Transverse colon (tissue), 4 donors: ENCODE measurements at regions not wholly inside any gene's neighbourhood (a gene's known extent, or its start where the extent isn't known, plus 50 kb on each side); places are given as distances from the start of the nearest gene placed in this dataset.

Experiments
- DNase-seq: peaks from one replicate; pipeline ENCODE4 v3.0.0-alpha.2; 2019
- H3K27ac ChIP-seq, 4 donors: fragments of 200-600 bp; sonication (generic); 2 replicates each; pipeline ENCODE4 v1.5.1; 2016 to 2018; ENCODE audit warnings: inconsistent platforms in 4 of 4
- H3K27me3 ChIP-seq: fragments of 200-600 bp; sonication (generic); 2 replicates; pipeline ENCODE4 v1.5.1; 2017; ENCODE audit warnings: inconsistent platforms
- H3K36me3 ChIP-seq, 4 donors: fragments of 200-600 bp; sonication (generic); 2 replicates each; pipeline ENCODE4 v1.5.1; 2017 to 2019; ENCODE audit warnings: inconsistent platforms in 4 of 4
- H3K4me1 ChIP-seq, 4 donors: fragments of 200-600 bp; sonication (generic); 2 replicates each; pipeline ENCODE4 v1.5.1; 2017 to 2020; ENCODE audit warnings: inconsistent platforms in 4 of 4
- H3K4me3 ChIP-seq, 4 donors: fragments of 200-600 bp; sonication (generic); 1 replicate in 1 of 4; 2 replicates in 3 of 4; pipeline versions ENCODE4 v1.5.1 to v1.6.1; 2017 to 2019; ENCODE audit warnings: inconsistent platforms in 4 of 4
- H3K9me3 ChIP-seq, 2 donors: fragments of 200-600 bp; sonication (generic); 2 replicates each; pipeline ENCODE4 v1.5.1; 2017 to 2019; ENCODE audit warnings: inconsistent platforms in 2 of 2
- CTCF ChIP-seq, 5 experiments: fragments of 200-600 bp in 3 of 5; fragments of 450-650 bp in 2 of 5; sonication (generic) in 3 of 5; IDR thresholded peaks; 1 replicate in 2 of 5; 2 replicates in 3 of 5; pipeline ENCODE4 v1.5.1; 2016 to 2017; ENCODE audit warnings: antibody characterized with exemption in 5 of 5, inconsistent platforms in 3 of 5, mild to moderate bottlenecking in 2 of 5, moderate library complexity in 1 of 5
- EP300 ChIP-seq: sonication (generic); formaldehyde crosslinking; IDR thresholded peaks from one replicate; pipeline ENCODE4 v1.6.1; 2017; ENCODE audit warnings: antibody characterized with exemption, low read depth
- POLR2A ChIP-seq: fragments of 450-650 bp; IDR thresholded peaks from one replicate; pipeline ENCODE4 v1.6.1; 2016; ENCODE audit warnings: antibody characterized with exemption, mild to moderate bottlenecking, moderate library complexity
- POLR2AphosphoS5 ChIP-seq, 3 donors: sonication (generic); formaldehyde crosslinking; IDR thresholded peaks; one replicate each; pipeline ENCODE4 v1.6.1; 2016; ENCODE audit warnings: antibody characterized with exemption in 3 of 3
- WGBS, 2 donors: methylation state at CpG; one replicate each; pipeline ENCODE4 v1.1.5; 2018; ENCODE audit warnings: low coverage in 1 of 2; 5-methylcytosine and 5-hydroxymethylcytosine counted together
- in situ Hi-C, 4 donors: fragments of 200-750 bp; cut with MboI; loops; one replicate each; pipeline versions ENCODE4 v1.15.0 to v1.15.1; 2017; ENCODE audit warnings: low sequenced_read_pairs in 3 of 4, low pct_ligation_motif_present in 1 of 4, low pct_unique_long_range_greater_than_20kb in 1 of 4
- intact Hi-C: fragments of 100-400 bp; cut with DNase I; formaldehyde crosslinking; loops from one replicate; pipeline ENCODE4 v1.15.1; 2023; ENCODE audit warnings: low total_unique reads

- H3K4me1 ChIP-seq, result no peaks in the 10 kb centered on the region
- TF ChIP-seq CTCF (IDR thresholded peaks at IDR 0.05), result no peak
- H3K4me3 ChIP-seq, result no peak overlapping the region
- DNase-seq, result no peak
- H3K27ac ChIP-seq, result no peak overlapping the region
- H3K27me3 ChIP-seq, result no peaks in the 10 kb centered on the region
- in situ Hi-C loops (loop anchor here in 1 of 4 donors (25.0 kb wide), 1 partner anchor 91 kb away; no protein-coding TSS in a partner anchor), intact Hi-C loops (no loop called here)
- WGBS, 2 donors, result 79 to 88% methylated on average over 1 of the region's 1 CpG
- H3K9me3 ChIP-seq, result no peaks in the 10 kb centered on the region
- H3K36me3 ChIP-seq, result no peaks in the 10 kb centered on the region
Observed at GRCh38 chr18:56121669-56122068, 516.7 kb downstream of the TXNL1 start.

- H3K27ac ChIP-seq, result no peak overlapping the region
- no peak for TF ChIP-seq EP300
- no peak for TF ChIP-seq CTCF (IDR thresholded peaks at IDR 0.05)
- TF ChIP-seq POLR2AphosphoS5 (IDR thresholded peaks at IDR 0.05), result no peak
- no peak for TF ChIP-seq POLR2A
Observed at GRCh38 chr18:56120782-56121181, 517.6 kb downstream of the TXNL1 start.

GRCh38 chr18:56119681-56120080 is 518.7 kb downstream of the TXNL1 start:
- Histone ChIP-seq H3K4me1 (no peaks in the 10 kb centered on the region), H3K36me3 (no peaks in the 10 kb centered on the region), H3K27me3 (no peaks in the 10 kb centered on the region), H3K4me3 (no peak overlapping the region), H3K27ac (no peak overlapping the region), H3K9me3 (no peaks in the 10 kb centered on the region)
- no peak for DNase-seq
- intact Hi-C loops (no loop called here), in situ Hi-C loops (loop anchor here in 1 of 4 donors (25.0 kb wide), 1 partner anchor 93 kb away; no protein-coding TSS in a partner anchor)
- 60 to 74% methylated on average over 1 to 4 of the region's 4 CpGs for WGBS, 2 donors
- TF ChIP-seq EP300 (no peak), POLR2AphosphoS5 (IDR thresholded peaks at IDR 0.05) (no peak), POLR2A (no peak), CTCF (IDR thresholded peaks at IDR 0.05) (no peak)

More at GRCh38 chr18:56120782-56121181, 517.6 kb downstream of the TXNL1 start:
- 93 to 100% methylated on average over 3 of the region's 3 CpGs for WGBS, 2 donors
- intact Hi-C loops (no loop called here), in situ Hi-C loops (loop anchor here in 1 of 4 donors (25.0 kb wide), 1 partner anchor 92 kb away; no protein-coding TSS in a partner anchor)
- H3K27me3 ChIP-seq, result no peaks in the 10 kb centered on the region
- no peaks in the 10 kb centered on the region for H3K36me3 ChIP-seq
- H3K4me1 ChIP-seq, result no peaks in the 10 kb centered on the region
- DNase-seq, result no peak
- no peak overlapping the region for H3K4me3 ChIP-seq
- H3K9me3 ChIP-seq, result no peaks in the 10 kb centered on the region

- no peaks in the 10 kb centered on the region for H3K36me3 ChIP-seq
- no peak overlapping the region for H3K4me3 ChIP-seq
- H3K27me3 ChIP-seq, result no peaks in the 10 kb centered on the region
- no peak overlapping the region for H3K27ac ChIP-seq
- TF ChIP-seq POLR2A, result no peak
- TF ChIP-seq EP300, result no peak
- TF ChIP-seq CTCF (IDR thresholded peaks at IDR 0.05), result no peak
- TF ChIP-seq POLR2AphosphoS5 (IDR thresholded peaks at IDR 0.05), result no peak
- 54 to 59% methylated on average over 2 of the region's 2 CpGs for WGBS, 2 donors
- in situ Hi-C loops, result loop anchor here in 1 of 4 donors (25.0 kb wide), 1 partner anchor 94 kb away; no protein-coding TSS in a partner anchor
- no peaks in the 10 kb centered on the region for H3K9me3 ChIP-seq
- no peaks in the 10 kb centered on the region for H3K4me1 ChIP-seq
- DNase-seq, result no peak
- intact Hi-C loops, result no loop called here
Observed at GRCh38 chr18:56118422-56118821, 520.0 kb downstream of the TXNL1 start.
